ENCODE measurements at regions not wholly inside any gene's neighbourhood (a gene's known extent, or its start where the extent isn't known, plus 50 kb on each side); places are given as distances from the start of the nearest gene placed in this dataset.

GRCh38 chr3:22262386-22262785 is 511.4 kb upstream of the ZNF385D start:
- ChIA-PET POLR2A (no interaction called here), CTCF (ENCODE audit: low intra/inter-chr PET ratio, low total read pairs) (no interaction called here)
- no peak overlapping the region for H3K9ac ChIP-seq (ENCODE audit: insufficient read depth, low read depth, low read length)
- H3K4me3 ChIP-seq (replicated peaks in 1 of 3; ENCODE audit: insufficient read depth in 1 of 3, low read depth in 2 of 3, low read length in 3 of 3) = no peak overlapping the region
- ATAC-seq (no peak), DNase-seq (ENCODE audit: low spot score) (no peak), FAIRE-seq (no peak)
- H3K36me3 ChIP-seq (replicated peaks in 1 of 2; ENCODE audit: control insufficient read depth in 1 of 2, insufficient read depth in 2 of 2, low read length in 2 of 2) = no peaks in the 10 kb centered on the region
- H3K27me3 ChIP-seq (ENCODE audit: control insufficient read depth in 1 of 2, insufficient read depth in 2 of 2, low read length in 2 of 2) = no peaks in the 10 kb centered on the region
- no peaks in the 10 kb centered on the region for H3K4me1 ChIP-seq (ENCODE audit: insufficient read depth, low read length)
- no peaks in the 10 kb centered on the region for H4K20me1 ChIP-seq (ENCODE audit: insufficient read depth, low read length)
- H3K9me3 ChIP-seq (ENCODE audit: low read length) = no peaks in the 10 kb centered on the region
- no TSS peak for BruUV-seq (replicated peaks)
- no peak overlapping the region for H2AFZ ChIP-seq (ENCODE audit: low read length)
- in situ Hi-C loops (cut with HindIII; ENCODE audit: extremely low pct_ligation_motif_present, low pct_unique_long_range_greater_than_20kb) (no loop called here), intact Hi-C loops (cut with micrococcal nuclease; ENCODE audit: unreplicated experiment) (no loop called here)
- 0% methylated on average over 2 of the region's 2 CpGs for WGBS (ENCODE audit: low lambda C conversion rate)
- no peaks in the 10 kb centered on the region for H3K79me2 ChIP-seq (ENCODE audit: insufficient read depth, low read length)
- H3K4me2 ChIP-seq (ENCODE audit: low read depth, low read length) = no peak overlapping the region
- no peak for TF ChIP-seq ZNF766 (CRISPR knock-in tag; IDR thresholded peaks at IDR 0.05; ENCODE audit: borderline replicate concordance)
- no peak for TF ChIP-seq ZNF33B (CRISPR knock-in tag; IDR thresholded peaks at IDR 0.05)
- TF ChIP-seq ZNF235 (CRISPR knock-in tag; IDR thresholded peaks at IDR 0.05; ENCODE audit: borderline replicate concordance) = no peak
- TF ChIP-seq HINFP (CRISPR knock-in tag; IDR thresholded peaks at IDR 0.05; ENCODE audit: low read depth) = no peak
- TF ChIP-seq ZBTB21 (CRISPR knock-in tag; IDR thresholded peaks at IDR 0.05) = no peak
- TF ChIP-seq ZNF619 (CRISPR knock-in tag; IDR thresholded peaks at IDR 0.05) = no peak
- no peak for TF ChIP-seq SKI (IDR thresholded peaks at IDR 0.05; ENCODE audit: partially characterized antibody)
- no peak for TF ChIP-seq MED1 (CRISPR knock-in tag; IDR thresholded peaks at IDR 0.05)
- no peak for TF ChIP-seq MLX (CRISPR knock-in tag; IDR thresholded peaks at IDR 0.05)
- TF ChIP-seq CENPT (CRISPR knock-in tag; IDR thresholded peaks at IDR 0.05; ENCODE audit: low read depth) = no peak
- TF ChIP-seq SATB2 (CRISPR knock-in tag; IDR thresholded peaks at IDR 0.05) = no peak
- no peak for TF ChIP-seq CCAR2 (optimal IDR thresholded peaks at IDR 0.05; ENCODE audit: low read depth, low read length)
- no peak for TF ChIP-seq ZNF609 (CRISPR knock-in tag; IDR thresholded peaks at IDR 0.05; ENCODE audit: borderline replicate concordance)
- no peak overlapping the region for H3K27ac ChIP-seq (ENCODE audit: extremely low read length, insufficient read depth, low read length)

Measured in HepG2 (cell line).